IPS-18c (cell line): ENCODE measurements at regions not wholly inside any gene's neighbourhood (a gene's known extent, or its start where the extent isn't known, plus 50 kb on each side); places are given as distances from the start of the nearest gene placed in this dataset.

Experiments
- H3K4me3 ChIP-seq: 2 replicates; pipeline ENCODE4 v1.7.0; 2013; ENCODE audit warnings: low read depth, mild to moderate bottlenecking, low read length, moderate library complexity; ENCODE audit not compliant: insufficient read depth
- H3K9me3 ChIP-seq: one replicate; pipeline ENCODE4 v1.6.1; 2013; ENCODE audit warnings: mild to moderate bottlenecking, low read length, moderate library complexity; ENCODE audit not compliant: control insufficient read depth, insufficient read depth

DNA sequence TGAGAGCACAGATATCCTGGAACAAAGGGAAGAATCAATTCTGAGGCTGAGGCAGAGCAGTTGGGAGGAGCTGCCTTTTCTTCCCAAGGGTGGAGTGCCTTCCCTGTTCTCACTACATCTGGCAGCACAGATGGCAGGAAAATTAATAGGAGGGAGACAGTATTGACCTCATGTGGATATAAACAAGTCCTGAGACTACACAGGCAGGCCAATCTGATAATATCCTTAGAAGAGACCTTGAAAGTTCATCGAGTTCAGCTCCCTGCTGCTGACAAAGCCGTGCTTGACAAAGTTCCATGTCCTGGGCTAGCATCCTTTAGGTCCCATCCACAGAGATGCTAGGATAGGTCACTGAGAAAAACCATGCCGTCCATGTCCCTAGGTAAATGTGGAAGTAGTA is 1451.5 kb downstream of the EFNB2 start:
- Histone ChIP-seq H3K4me3 (no peak overlapping the region), H3K9me3 (no peaks in the 10 kb centered on the region)

DNA sequence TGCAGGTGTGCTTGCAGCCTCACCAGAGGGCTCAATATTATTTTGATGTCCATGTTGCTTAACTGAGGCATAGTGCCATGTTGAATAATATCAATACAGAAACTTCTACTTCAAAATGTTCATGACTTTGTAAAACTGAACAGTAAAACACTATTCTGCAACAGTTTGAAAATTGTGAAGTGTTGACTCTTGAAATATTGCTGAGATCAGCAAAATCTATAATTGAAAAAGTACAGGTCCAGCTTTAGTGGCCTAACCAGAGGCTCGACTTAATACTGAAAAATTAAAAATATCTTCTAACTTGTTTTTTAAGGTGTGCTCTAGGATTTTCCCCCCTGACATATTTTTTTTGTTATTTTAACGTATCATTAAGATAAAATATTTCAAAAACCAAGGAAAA is 1460.7 kb downstream of the EFNB2 start:
- no peak overlapping the region for H3K4me3 ChIP-seq
- no peaks in the 10 kb centered on the region for H3K9me3 ChIP-seq

DNA sequence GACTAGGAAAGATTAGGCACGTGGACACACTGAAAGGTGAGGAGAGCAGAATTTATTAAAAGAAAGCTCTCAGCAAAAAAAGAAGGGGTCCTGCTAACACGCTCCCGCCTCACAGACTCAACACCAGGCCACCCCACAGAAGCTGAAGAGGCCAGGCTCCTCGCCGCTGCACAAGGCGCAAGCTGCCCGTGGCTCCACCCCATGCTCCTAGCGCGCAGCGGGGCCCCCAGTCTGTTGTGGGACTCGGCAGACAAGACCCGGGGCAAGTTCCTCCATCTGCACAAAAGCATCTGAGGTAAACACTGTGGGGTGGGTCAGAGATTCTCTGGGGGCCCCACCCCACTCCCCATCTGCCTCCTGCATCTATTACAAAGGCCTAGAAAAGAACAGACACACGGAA is 1462.4 kb downstream of the EFNB2 start:
- no peak overlapping the region for H3K4me3 ChIP-seq
- H3K9me3 ChIP-seq: no peaks in the 10 kb centered on the region

DNA sequence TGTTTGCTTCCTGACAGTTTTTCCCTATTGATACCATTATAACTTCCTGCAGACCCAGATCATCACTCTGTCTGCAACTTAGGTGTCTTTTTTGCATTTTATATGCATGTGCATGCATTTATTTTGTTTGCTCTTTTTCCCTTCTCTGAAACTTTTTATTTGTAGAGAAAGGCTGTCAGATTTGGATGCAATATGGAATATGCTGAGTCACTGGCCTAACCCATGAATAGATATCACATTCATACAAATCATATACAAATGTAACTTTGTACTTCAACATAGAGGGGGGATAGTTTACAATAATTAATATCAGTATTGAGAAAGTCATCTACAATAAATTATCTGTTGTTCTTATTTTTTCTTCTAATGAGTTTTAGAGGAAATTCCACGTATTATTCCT is 1465.0 kb downstream of the EFNB2 start:
- H3K9me3 ChIP-seq: no peaks in the 10 kb centered on the region
- H3K4me3 ChIP-seq: no peak overlapping the region

DNA sequence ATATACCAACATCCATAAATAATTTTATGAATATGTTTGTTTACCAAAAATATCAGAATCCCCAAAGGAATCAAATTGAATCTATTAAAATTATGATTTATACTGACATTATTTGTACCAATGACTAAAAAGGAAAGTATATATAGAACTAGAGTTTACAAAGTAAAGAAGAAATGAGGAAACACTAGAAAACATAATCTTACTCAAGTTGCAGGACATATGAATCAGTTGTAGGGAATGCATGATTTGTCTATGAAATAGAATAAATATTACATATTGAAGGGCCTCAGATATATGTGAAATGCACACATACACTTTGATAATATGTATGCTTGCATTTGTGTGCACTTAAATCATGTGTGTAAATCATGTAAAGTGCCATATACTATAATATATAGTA is 1466.4 kb downstream of the EFNB2 start:
- no peak overlapping the region for H3K4me3 ChIP-seq
- no peaks in the 10 kb centered on the region for H3K9me3 ChIP-seq

DNA sequence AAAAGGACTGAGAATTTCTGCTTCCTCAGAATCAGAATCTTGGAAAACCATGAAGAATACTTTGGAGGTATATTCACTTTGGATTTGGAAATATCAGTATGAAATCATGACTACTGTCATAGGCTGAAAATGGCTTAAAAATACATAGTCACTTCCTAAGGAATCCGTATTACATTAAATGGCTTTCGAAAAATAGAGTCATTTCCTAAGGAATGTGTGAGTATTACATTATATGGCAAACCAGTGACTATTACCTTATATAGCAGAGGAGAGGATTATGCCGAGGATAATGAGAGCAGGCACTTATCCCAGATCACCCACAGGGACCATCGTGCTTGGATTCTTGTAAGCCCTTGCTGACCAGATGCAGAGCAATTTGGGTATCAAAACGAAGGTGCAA is 1471.8 kb downstream of the EFNB2 start:
- Histone ChIP-seq H3K4me3 (no peak overlapping the region), H3K9me3 (no peaks in the 10 kb centered on the region)

DNA sequence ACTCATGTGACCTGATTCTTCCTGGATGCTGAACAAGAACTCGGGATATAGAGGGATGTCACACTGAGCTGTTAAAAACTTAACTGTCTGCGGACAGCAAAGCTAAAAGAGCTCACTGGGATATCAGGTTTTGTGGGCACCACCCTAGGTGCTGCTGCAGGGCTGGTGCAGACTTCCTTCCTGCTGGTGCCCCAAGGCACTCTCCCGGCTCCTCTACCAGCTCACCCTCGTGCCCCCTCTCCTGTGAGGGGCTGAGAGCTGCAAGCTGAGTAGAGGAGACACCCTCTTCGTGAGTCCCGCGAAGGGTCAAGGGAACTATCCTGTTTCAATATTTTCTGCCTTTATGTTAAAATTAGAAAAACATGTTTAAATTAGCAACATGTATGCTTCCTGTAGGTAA is 1475.7 kb downstream of the EFNB2 start:
- Histone ChIP-seq H3K9me3 (no peaks in the 10 kb centered on the region), H3K4me3 (no peak overlapping the region)

DNA sequence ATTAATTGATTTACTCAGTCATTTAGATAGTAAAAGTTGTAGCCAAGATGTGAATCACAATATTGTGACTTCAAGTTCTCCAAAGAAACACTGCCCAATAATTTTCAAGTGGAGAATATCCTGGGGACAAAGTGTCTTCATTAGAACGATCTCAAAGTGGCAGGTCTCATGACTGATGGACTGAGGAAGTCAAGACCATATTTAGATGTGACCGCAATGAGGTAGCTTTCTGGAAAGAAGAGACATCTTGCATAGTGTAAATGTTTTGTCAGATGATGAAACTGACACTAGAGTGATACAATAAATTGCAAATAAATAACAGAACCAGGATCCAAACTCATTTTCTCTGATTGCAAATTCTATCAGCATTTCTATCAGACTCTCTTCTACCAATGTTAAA is 1476.9 kb downstream of the EFNB2 start:
- no peak overlapping the region for H3K4me3 ChIP-seq
- no peaks in the 10 kb centered on the region for H3K9me3 ChIP-seq

DNA sequence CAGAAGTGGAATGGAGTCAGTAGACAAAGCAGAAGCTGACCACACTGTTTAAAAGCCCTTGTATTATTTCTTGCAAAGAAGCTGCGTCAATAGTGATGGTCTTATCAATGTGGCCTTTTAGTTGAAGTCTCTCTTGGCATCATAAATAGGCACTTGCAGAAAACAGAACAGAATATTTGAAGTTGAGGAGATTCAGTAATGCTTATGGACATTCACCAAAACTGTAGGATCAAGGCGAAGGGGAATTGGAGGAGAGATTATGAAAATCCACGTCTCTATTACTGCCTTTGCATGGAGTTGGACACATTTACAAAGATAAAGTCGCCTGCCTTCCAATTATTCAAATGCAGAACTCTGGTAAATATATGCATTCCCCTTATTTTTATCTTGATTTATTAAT is 1482.8 kb downstream of the EFNB2 start:
- Histone ChIP-seq H3K9me3 (no peaks in the 10 kb centered on the region), H3K4me3 (no peak overlapping the region)

DNA sequence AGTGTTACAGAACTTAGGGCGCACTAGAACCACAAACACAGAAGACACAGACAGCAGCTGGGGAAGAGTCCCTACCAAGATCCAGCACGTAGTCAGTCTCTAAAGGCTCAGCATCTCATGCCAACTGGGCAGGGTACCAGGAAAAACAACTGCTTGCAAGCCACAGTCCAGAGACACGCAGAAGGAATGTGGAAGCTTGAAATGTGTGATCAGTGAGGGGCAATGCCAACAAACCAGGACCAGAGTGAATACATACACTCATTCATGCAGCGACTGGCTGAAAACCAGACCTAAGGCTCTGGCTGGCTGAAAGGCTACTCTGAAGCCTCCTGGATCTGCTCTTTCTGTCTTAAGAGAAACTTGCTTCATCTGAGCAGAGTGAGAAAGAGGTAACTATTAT is 1484.8 kb downstream of the EFNB2 start:
- H3K4me3 ChIP-seq: no peak overlapping the region
- no peaks in the 10 kb centered on the region for H3K9me3 ChIP-seq

DNA sequence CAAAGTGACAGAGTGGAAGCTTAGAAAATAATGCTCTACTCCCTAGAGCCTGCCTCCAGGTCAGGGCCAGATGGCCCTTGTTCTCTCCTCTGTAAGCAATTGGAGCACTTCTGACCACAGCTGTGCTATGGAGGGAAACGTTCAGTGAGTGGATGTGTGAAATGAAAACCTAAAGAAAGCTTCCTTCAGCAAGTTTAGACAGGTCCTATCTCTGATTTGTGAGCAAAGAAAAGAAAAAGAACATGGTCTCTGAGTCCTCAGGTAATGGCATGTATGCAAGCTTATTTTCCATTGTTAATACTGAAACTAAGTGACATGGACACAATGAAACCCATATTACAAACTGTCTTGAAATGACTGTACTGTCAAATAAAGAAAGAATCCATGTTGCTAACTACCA is 1486.8 kb downstream of the EFNB2 start:
- H3K4me3 ChIP-seq: no peak overlapping the region
- H3K9me3 ChIP-seq: no peaks in the 10 kb centered on the region

DNA sequence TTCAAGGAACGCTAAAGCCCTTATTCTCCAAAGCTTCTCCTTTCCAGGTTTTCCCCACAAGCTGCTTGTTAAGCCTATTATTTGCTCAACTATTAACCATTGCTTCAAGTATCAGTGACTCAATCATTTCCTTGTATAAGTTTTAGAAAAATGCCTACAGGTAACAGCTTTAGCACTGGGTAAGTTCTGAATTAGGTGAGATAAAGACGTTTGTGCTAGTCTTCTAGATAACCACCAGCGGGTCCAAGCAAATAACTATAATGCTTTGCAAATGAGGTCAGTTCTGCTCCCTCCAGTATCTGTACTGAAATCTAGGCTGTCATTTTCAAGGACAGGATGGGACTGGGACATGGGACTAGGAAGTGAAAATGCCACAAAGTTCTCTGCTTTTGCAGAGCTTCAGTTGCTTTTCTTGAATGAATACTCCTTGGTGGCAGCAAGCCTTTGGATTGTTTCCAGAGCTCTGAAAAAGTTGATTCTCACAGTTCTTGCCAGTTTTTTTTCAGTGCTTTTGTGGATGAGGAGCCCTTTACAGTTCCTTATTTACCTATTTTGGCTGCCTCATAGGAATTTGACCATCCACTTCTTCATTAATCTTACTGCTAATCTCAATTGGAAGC is 1487.7 kb downstream of the EFNB2 start:
- Histone ChIP-seq H3K9me3 (no peaks in the 10 kb centered on the region), H3K4me3 (no peak overlapping the region)

DNA sequence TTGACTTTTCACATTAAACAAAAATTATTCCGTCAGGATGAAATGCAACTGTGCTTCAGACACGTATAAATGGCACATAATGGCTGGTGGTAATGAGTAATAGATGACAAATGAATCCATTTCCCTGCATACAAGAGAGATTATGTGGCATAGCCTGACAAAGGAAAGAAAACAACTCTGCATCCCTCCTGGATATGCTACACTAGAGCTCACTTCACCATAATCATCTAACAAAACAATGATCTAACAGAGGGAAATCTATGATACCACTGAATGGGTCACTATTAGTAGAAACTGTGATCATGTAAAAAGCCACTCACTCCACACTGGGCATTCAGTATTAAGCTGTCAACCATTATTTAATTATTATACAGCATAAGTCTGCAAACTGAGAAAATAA is 1498.4 kb downstream of the EFNB2 start:
- no peaks in the 10 kb centered on the region for H3K9me3 ChIP-seq
- no peak overlapping the region for H3K4me3 ChIP-seq

DNA sequence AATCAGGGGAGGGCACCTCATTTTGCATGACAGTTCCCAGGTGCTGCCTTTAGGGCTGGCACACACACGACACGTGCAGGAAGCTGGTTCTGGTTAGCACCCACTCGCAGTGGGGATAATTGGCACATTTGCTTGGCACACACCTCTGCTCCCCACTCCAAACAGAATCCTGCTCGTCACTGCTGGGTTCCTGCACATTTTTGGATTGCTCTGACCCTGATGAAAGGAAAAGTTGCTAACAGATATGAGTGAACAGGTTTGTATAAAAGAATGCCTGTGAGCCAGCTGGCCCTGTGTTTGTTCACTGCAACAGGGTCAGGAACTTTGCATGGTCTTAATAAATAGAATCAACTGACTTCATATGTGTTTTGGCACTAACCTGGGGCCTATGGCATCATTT is 1500.4 kb downstream of the EFNB2 start:
- no peaks in the 10 kb centered on the region for H3K9me3 ChIP-seq
- no peak overlapping the region for H3K4me3 ChIP-seq

DNA sequence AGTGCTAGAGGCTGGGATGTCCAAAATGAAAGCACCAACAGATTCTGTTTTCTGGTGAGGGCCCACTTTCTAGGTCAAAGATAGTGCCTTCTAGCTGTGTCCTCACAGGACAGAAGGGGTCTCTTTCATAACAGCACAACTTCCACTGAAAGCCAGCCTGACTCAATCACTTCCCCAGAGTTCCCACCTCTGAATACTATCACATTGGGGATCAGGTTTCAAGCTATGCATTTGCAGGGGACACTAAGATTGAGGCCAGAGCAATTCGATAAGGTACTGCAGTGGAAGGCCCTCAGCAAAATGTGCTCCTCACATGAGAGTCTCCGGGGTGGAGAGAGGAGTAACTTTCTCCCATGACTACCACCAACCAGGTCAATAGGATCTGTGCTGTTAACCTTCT is 1501.5 kb downstream of the EFNB2 start:
- Histone ChIP-seq H3K4me3 (no peak overlapping the region), H3K9me3 (no peaks in the 10 kb centered on the region)

DNA sequence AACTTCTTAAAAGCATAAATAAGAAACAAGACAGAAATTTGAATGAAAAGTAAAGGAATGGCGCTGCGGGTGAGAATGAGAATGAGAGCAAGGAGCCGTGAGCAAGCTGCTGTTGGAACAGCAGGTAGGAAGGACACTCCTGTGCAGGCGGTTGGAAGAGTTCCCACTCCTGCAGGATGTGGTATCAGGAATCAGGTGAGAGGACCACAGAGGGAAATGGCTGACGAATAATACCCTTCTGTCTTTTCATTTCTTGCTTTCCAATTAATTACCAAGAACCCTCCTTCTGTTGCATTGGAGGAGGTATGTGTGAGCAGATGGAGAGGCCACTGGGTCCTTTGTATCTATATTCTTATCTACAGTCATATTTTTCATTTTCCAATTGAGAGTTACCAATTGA is 1504.2 kb downstream of the EFNB2 start:
- no peak overlapping the region for H3K4me3 ChIP-seq
- no peaks in the 10 kb centered on the region for H3K9me3 ChIP-seq

DNA sequence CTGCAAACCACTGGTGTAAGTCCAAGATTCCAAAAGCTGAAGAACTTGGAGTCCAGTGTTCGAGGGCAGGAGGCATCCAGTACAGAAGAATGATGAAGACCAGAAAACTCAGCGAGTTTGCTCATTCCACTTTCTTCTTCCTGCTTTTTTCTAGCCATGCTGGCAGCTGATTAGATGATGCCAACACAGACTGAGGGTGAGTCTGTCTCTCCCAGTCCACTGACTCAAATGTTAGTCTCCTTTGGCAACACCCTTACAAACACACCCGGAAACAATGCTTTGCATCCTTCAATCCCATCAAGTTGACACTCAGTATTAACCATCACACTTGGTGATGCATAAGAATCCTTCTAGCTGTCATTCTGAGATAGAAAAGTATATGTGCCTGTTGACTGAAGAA is 1504.6 kb downstream of the EFNB2 start:
- no peak overlapping the region for H3K4me3 ChIP-seq

DNA sequence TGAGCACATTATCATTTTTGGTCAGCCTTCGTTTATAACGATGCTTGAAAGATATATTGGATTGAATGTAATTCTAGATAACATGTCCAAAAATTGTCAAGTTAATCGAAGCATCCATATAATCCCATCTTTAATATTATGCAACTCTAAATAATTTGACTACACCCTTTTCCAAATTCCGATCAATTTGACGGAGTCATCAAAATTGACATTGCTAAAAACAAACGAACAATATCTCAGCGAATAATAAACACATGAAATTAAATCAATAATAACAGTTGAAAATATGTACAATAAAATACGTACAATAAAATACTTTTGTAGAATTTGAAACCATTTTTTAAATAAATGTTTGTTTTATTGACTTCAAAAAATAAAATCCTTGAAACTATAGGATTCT is 1516.4 kb downstream of the EFNB2 start:
- no peaks in the 10 kb centered on the region for H3K9me3 ChIP-seq

More for the DNA sequence above, 1504.6 kb downstream of the EFNB2 start:
- H3K9me3 ChIP-seq: no peaks in the 10 kb centered on the region

DNA sequence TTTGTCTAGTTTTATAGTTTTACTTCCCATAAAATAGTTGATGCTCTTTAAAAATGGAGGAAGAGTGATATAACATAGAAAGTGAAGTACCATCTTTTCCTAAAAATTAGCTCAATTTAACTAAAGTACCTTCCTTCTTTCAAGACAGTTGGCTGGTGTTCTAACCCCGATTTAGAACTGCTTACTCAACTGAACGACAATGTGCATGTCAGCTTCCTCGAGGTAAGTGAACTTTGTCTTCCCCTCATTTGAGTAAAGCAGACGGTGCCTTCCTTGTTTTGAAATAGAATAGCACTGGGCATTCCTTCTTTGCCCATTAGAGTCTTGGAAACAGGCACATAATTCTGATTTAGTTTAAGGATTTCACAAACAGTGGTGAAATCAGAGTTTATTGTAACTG is 1519.2 kb downstream of the EFNB2 start:
- H3K4me3 ChIP-seq: no peak overlapping the region
- no peaks in the 10 kb centered on the region for H3K9me3 ChIP-seq

More for the DNA sequence above, 1516.4 kb downstream of the EFNB2 start:
- H3K4me3 ChIP-seq: no peak overlapping the region
